Esophagus muscularis mucosa (tissue), 4 donors: ENCODE measurements at regions not wholly inside any gene's neighbourhood (a gene's known extent, or its start where the extent isn't known, plus 50 kb on each side); places are given as distances from the start of the nearest gene placed in this dataset.

ENCODE experiments used
- DNase-seq: peaks from one replicate; pipeline ENCODE4 v3.0.0-alpha.2; 2017; ENCODE audit errors: extremely low spot score
- H3K27ac ChIP-seq, 4 donors: fragments of 200-600 bp; sonication (generic); replicated peaks in 1 of 4; 1 replicate in 3 of 4; 2 replicates in 1 of 4; pipeline ENCODE4 v1.5.1; 2016 to 2019; ENCODE audit warnings: mild to moderate bottlenecking in 1 of 4
- H3K27me3 ChIP-seq, 4 donors: fragments of 200-600 bp; sonication (generic); one replicate each; pipeline versions ENCODE4 v1.5.1 to v1.6.0; 2016 to 2019
- H3K36me3 ChIP-seq, 4 donors: fragments of 200-600 bp; sonication (generic); one replicate each; pipeline ENCODE4 v1.5.1; 2016 to 2019
- H3K4me1 ChIP-seq, 4 donors: fragments of 200-600 bp; sonication (generic); one replicate each; pipeline ENCODE4 v1.5.1; 2016 to 2019
- H3K4me3 ChIP-seq, 4 donors: fragments of 200-600 bp; sonication (generic); 1 replicate in 2 of 4; 2 replicates in 2 of 4; pipeline ENCODE4 v1.5.1; 2016 to 2019; ENCODE audit warnings: mild to moderate bottlenecking in 4 of 4, moderate library complexity in 1 of 4
- H3K9me3 ChIP-seq, 4 donors: fragments of 200-600 bp; sonication (generic); 1 replicate in 3 of 4; 2 replicates in 1 of 4; pipeline ENCODE4 v1.5.1; 2016 to 2019
- CTCF ChIP-seq, 3 experiments: fragments of 200-600 bp in 2 of 3; fragments of 450-650 bp in 1 of 3; sonication (generic) in 2 of 3; IDR thresholded peaks; one replicate each; pipeline ENCODE4 v1.5.1; 2017 to 2019; ENCODE audit warnings: antibody characterized with exemption in 3 of 3, mild to moderate bottlenecking in 2 of 3, moderate library complexity in 1 of 3
- EP300 ChIP-seq: sonication (generic); formaldehyde crosslinking; IDR thresholded peaks from one replicate; pipeline ENCODE4 v1.6.1; 2017; ENCODE audit warnings: antibody characterized with exemption
- POLR2A ChIP-seq: fragments of 450-650 bp; IDR thresholded peaks from one replicate; pipeline ENCODE4 v1.6.1; 2017; ENCODE audit warnings: antibody characterized with exemption, moderate library complexity, mild to moderate bottlenecking, low read depth
- POLR2AphosphoS5 ChIP-seq, 2 donors: sonication (generic); formaldehyde crosslinking; IDR thresholded peaks; one replicate each; pipeline ENCODE4 v1.6.1; 2017; ENCODE audit warnings: antibody characterized with exemption in 2 of 2
- WGBS: methylation state at CpG from one replicate; pipeline ENCODE4 v1.1.5; 2018; 5-methylcytosine and 5-hydroxymethylcytosine counted together
- intact Hi-C: fragments of 100-400 bp; cut with DNase I; formaldehyde crosslinking; loops from one replicate; pipeline ENCODE4 v1.15.1; 2023

- H3K4me3 ChIP-seq = no peak overlapping the region
- no peak overlapping the region for H3K27ac ChIP-seq
- no peak for DNase-seq
- H3K36me3 ChIP-seq = no peaks in the 10 kb centered on the region
- H3K9me3 ChIP-seq = no peaks in the 10 kb centered on the region
- no peak for TF ChIP-seq POLR2AphosphoS5 (IDR thresholded peaks at IDR 0.05)
- TF ChIP-seq POLR2A = no peak
- TF ChIP-seq EP300 = no peak
- TF ChIP-seq CTCF (IDR thresholded peaks at IDR 0.05) = no peak
- H3K4me1 ChIP-seq = no peaks in the 10 kb centered on the region
- WGBS = 66% methylated on average over 3 of the region's 3 CpGs
- intact Hi-C loops = no loop called here
- H3K27me3 ChIP-seq = no peaks in the 10 kb centered on the region
These were observed 279.2 kb downstream of the GALR1 start for GRCh38 chr18:77528872-77529271.

GRCh38 chr18:77529492-77530176 lies 280.0 kb downstream of the GALR1 start:
- no peaks in the 10 kb centered on the region for H3K36me3 ChIP-seq
- no peak for DNase-seq
- intact Hi-C loops = no loop called here
- H3K4me1 ChIP-seq = no peaks in the 10 kb centered on the region
- H3K9me3 ChIP-seq = no peaks in the 10 kb centered on the region
- TF ChIP-seq POLR2AphosphoS5 (IDR thresholded peaks at IDR 0.05) (no peak), POLR2A (no peak), CTCF (IDR thresholded peaks at IDR 0.05) (no peak), EP300 (no peak)
- H3K27me3 ChIP-seq = no peaks in the 10 kb centered on the region
- 86% methylated on average over 7 of the region's 7 CpGs for WGBS
- no peak overlapping the region for H3K27ac ChIP-seq
- H3K4me3 ChIP-seq = no peak overlapping the region

GRCh38 chr18:77530732-77531131 lies 281.1 kb downstream of the GALR1 start:
- TF ChIP-seq POLR2AphosphoS5 (IDR thresholded peaks at IDR 0.05) (no peak), CTCF (IDR thresholded peaks at IDR 0.05) (no peak), POLR2A (no peak), EP300 (no peak)
- H3K4me3 ChIP-seq = no peak overlapping the region
- H3K9me3 ChIP-seq = no peaks in the 10 kb centered on the region
- intact Hi-C loops = no loop called here
- H3K36me3 ChIP-seq = no peaks in the 10 kb centered on the region
- 79% methylated on average over 6 of the region's 9 CpGs for whole genome bisulfite sequencing
- H3K27ac ChIP-seq = no peak overlapping the region
- DNase-seq = no peak
- no peaks in the 10 kb centered on the region for H3K4me1 ChIP-seq
- H3K27me3 ChIP-seq = no peaks in the 10 kb centered on the region

GRCh38 chr18:77539860-77540259 lies 290.2 kb downstream of the GALR1 start:
- WGBS = 93% methylated on average over 6 of the region's 6 CpGs
- TF ChIP-seq CTCF (IDR thresholded peaks at IDR 0.05) = no peak
- no peak for TF ChIP-seq POLR2AphosphoS5 (IDR thresholded peaks at IDR 0.05)
- TF ChIP-seq EP300 = no peak
- no peak for TF ChIP-seq POLR2A

GRCh38 chr18:77544792-77545191 lies 295.1 kb downstream of the GALR1 start:
- Histone ChIP-seq H3K4me3 (no peak overlapping the region), H3K9me3 (no peaks in the 10 kb centered on the region), H3K4me1 (no peaks in the 10 kb centered on the region), H3K36me3 (no peaks in the 10 kb centered on the region), H3K27ac (no peak overlapping the region), H3K27me3 (no peaks in the 10 kb centered on the region)
- DNase-seq = peak; percentile 24
- WGBS = 86% methylated on average over 6 of the region's 6 CpGs
- TF ChIP-seq POLR2A (no peak), POLR2AphosphoS5 (IDR thresholded peaks at IDR 0.05) (no peak), CTCF (IDR thresholded peaks at IDR 0.05) (no peak), EP300 (no peak)
- intact Hi-C loops = no loop called here

More at GRCh38 chr18:77539860-77540259, 290.2 kb downstream of the GALR1 start:
- Histone ChIP-seq H3K27me3 (no peaks in the 10 kb centered on the region), H3K36me3 (no peaks in the 10 kb centered on the region), H3K9me3 (peaks cover 0 to 11% (median 0%) of the 10 kb centered on the region in 4 donors), H3K27ac (no peak overlapping the region), H3K4me3 (no peak overlapping the region), H3K4me1 (no peaks in the 10 kb centered on the region)
- intact Hi-C loops = no loop called here
- DNase-seq = peak; percentile 57
